ENCODE measurements at regions not wholly inside any gene's neighbourhood (a gene's known extent, or its start where the extent isn't known, plus 50 kb on each side); places are given as distances from the start of the nearest gene placed in this dataset.

DNA sequence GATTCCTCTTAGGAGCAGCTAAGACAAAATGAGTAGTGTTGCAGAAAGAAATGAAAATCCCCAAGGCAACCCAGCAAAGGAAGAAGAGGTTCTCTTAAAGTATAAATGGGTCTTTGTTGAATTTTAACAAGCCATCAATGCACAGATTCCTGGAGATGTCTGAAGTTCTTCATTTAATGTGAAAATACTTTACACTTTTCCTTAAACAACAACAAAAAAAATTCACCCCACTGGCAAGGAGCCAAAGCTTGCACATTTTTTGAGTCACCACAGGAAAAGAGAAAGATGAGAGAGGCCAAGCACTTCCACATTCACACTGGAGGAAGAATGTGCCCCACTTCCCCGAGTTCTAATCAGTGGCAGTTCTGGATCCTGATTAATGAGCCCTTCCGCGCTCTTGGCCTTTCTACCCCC is 286.4 kb upstream of the MEOX2 start:
- no peak overlapping the region for H3K4me3 ChIP-seq (replicated peaks; ENCODE audit: low read depth, low read length)
- peak; percentile 30 for DNase-seq (ENCODE audit: extremely low read depth, low read depth)

DNA sequence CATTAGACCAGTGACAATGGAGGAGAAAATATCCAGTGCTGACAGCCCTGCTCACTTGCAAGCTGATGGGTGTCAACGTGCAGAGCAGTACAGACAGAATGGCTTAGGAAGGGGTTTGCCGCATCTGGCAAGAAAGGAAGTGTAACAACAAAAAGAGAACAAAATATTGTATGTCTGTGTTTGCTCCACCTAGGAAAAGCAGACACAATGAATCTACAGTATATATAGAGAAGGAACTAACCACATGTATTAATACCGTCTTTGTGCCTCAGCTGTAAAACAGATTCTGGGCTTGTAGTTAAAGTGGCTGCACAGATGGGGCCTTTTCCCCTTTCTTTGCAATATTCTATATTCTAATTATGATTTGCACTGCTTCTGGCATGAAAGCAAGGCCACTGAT is 281.1 kb upstream of the MEOX2 start:
- no peak overlapping the region for H3K4me3 ChIP-seq (replicated peaks; ENCODE audit: low read depth, low read length)
- no peak for DNase-seq (ENCODE audit: extremely low read depth, low read depth)
- TF ChIP-seq, protein P1, sequence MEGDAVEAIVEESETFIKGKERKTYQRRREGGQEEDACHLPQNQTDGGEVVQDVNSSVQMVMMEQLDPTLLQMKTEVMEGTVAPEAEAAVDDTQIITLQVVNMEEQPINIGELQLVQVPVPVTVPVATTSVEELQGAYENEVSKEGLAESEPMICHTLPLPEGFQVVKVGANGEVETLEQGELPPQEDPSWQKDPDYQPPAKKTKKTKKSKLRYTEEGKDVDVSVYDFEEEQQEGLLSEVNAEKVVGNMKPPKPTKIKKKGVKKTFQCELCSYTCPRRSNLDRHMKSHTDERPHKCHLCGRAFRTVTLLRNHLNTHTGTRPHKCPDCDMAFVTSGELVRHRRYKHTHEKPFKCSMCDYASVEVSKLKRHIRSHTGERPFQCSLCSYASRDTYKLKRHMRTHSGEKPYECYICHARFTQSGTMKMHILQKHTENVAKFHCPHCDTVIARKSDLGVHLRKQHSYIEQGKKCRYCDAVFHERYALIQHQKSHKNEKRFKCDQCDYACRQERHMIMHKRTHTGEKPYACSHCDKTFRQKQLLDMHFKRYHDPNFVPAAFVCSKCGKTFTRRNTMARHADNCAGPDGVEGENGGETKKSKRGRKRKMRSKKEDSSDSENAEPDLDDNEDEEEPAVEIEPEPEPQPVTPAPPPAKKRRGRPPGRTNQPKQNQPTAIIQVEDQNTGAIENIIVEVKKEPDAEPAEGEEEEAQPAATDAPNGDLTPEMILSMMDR (IDR thresholded peaks at IDR 0.05; ENCODE audit: low read depth, low read length, missing control alignments): no peak

More for the DNA sequence above, 286.4 kb upstream of the MEOX2 start:
- TF ChIP-seq, protein P1 (IDR thresholded peaks at IDR 0.05; ENCODE audit: low read depth, low read length, missing control alignments): no peak

DNA sequence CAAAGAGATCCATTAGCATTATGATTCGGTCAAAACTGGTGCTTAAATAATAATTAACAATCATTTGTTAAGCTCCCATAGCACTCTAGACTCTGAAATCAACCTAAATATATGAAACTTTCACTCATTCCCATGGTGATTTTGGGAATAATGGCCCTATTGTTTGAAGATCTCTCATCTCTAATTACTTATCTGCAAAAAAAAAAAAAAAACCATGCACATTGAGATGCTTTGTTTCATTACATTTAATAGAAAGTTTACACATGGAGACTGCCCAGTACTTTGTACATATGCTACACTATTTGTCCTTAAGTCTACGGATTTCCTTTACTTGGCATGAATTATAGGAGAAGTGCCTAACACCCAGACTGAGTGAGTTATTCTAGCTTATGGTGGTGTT is 280.6 kb upstream of the MEOX2 start:
- DNase-seq (ENCODE audit: extremely low read depth, low read depth): no peak

DNA sequence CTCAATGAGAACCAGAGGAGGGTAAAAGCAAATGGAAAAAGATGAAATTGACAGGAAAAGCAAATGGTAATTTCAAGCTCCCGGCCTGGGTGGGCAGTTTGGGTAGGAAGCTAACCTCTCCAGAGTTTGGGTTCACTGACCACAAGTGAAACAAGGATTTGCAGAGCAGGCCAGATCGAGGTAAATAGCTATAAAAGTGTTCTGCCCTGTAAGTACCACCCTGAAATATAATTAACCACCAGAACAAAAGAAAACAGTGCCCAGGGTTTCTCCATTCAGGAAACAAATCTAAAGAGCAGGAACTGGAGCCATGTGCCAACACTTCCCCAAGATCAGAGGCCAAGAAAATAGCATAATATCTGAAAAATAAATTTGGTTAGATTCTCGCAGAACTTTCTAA is 276.7 kb upstream of the MEOX2 start:
- no peak for DNase-seq (ENCODE audit: extremely low read depth, low read depth)
- TF ChIP-seq, protein P1 (IDR thresholded peaks at IDR 0.05; ENCODE audit: low read depth, low read length, missing control alignments): no peak
- no peak overlapping the region for H3K4me3 ChIP-seq (replicated peaks; ENCODE audit: low read depth, low read length)

More for the DNA sequence above, 280.6 kb upstream of the MEOX2 start:
- H3K4me3 ChIP-seq (replicated peaks; ENCODE audit: low read depth, low read length): no peak overlapping the region
- TF ChIP-seq, protein P1 (IDR thresholded peaks at IDR 0.05; ENCODE audit: low read depth, low read length, missing control alignments): no peak

DNA sequence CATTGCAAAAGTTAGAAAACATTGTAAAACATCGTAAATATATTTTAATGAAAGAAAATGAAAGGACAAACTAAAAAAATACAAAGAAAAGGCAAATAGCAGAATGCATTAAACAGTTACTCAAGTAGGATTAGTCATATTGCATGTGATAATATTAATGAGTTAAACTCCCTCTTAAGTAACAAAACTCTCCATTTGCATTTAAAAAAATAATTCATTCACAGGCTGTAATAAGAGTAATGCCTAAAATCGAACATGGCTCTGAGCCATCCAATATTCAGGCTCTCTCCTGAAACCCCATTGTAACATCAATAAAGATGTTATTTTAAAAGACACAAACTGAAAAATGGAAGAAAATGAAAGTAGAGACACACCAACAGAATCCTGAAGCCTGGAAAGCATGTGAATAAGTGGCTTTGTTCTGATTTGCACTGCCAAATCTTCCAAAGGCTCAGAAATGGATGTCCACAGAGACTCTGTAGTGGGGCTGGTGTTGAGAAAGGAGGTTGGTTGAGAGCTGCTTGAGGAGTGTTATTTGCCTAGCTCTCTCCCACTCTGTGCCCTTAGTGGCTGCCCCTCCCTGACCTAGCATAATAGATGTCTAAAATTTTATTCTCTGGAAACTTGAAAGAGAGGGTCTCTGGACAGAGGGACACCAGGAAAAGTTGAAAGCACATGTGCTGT is 268.3 kb upstream of the MEOX2 start:
- no peak for DNase-seq (ENCODE audit: extremely low read depth, low read depth)
- TF ChIP-seq, protein P1 (IDR thresholded peaks at IDR 0.05; ENCODE audit: low read depth, low read length, missing control alignments): no peak
- no peak overlapping the region for H3K4me3 ChIP-seq (replicated peaks; ENCODE audit: low read depth, low read length)

DNA sequence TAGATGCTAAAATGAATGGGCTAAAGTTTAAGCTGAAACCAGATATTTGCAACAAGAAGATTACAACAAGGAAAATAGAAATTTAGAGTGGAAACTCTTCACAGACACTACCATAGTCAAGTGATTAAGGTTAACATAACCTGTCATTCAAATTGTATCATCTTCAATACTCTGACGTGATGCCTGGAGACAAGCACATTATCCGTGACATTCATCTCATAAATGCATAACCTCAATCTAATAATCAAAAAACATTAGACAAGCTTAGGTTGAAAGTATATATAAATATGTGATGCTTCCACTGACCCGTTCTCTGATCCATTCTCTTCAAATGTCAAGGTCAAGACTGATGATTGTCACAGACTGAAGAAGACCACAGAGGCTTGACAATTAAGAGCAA is 263.8 kb upstream of the MEOX2 start:
- TF ChIP-seq, protein P1 (IDR thresholded peaks at IDR 0.05; ENCODE audit: low read depth, low read length, missing control alignments): no peak
- no peak overlapping the region for H3K4me3 ChIP-seq (replicated peaks; ENCODE audit: low read depth, low read length)
- no peak for DNase-seq (ENCODE audit: extremely low read depth, low read depth)

DNA sequence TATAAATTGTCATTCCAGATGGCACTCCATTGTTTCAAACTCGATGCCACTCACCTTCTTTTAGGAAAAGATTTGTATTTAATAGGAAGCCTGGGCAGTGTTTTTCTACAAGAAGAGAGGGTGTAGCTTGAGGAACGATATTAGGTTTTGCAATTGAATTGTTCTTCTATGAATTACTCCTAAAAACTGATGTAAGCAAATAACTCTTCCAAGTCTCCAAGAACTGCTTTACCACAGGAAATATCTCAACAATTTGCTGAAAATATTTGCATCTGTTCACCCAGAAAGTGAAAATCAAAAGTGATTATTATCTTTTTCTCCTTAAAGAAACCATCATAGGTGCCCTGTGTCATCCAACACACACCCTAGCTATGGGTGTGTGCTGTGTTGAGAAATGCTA is 261.3 kb upstream of the MEOX2 start:
- no peak overlapping the region for H3K4me3 ChIP-seq (replicated peaks; ENCODE audit: low read depth, low read length)
- DNase-seq (ENCODE audit: extremely low read depth, low read depth): no peak
- TF ChIP-seq, protein P1 (IDR thresholded peaks at IDR 0.05; ENCODE audit: low read depth, low read length, missing control alignments): no peak

Measured in HFF-Myc (cell line).